EH (cell line): ENCODE measurements at regions not wholly inside any gene's neighbourhood (a gene's known extent, or its start where the extent isn't known, plus 50 kb on each side); places are given as distances from the start of the nearest gene placed in this dataset.
"Not testable (repeated sequence)": the region's sequence is repeated elsewhere in the genome, so short reads cannot be mapped to it uniquely, and the experiment has no call there.

Experiments
- DNase-seq: peaks from one replicate; pipeline ENCODE4 v3.0.0-alpha.2; 2015; ENCODE audit warnings: low read depth

DNA sequence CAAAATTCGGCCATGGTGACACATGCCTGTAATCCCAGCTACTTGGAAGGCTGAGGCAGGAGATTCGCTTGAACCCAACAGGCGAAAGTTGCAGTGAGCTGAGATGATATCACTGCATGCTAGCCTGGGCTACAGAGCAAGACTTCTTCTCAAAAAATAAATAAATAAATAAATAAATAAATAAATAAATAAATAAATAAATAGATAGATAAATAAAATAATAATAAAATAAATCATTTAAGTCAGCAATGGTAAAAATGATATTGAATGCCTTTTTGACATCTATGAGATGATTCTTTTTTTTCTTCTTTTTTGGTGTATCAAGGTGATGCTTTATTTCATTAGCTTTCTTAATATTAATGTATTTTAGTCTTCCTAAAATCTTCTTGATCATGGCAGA is 221.7 kb upstream of the RXFP2 start:
- no peak for DNase-seq

DNA sequence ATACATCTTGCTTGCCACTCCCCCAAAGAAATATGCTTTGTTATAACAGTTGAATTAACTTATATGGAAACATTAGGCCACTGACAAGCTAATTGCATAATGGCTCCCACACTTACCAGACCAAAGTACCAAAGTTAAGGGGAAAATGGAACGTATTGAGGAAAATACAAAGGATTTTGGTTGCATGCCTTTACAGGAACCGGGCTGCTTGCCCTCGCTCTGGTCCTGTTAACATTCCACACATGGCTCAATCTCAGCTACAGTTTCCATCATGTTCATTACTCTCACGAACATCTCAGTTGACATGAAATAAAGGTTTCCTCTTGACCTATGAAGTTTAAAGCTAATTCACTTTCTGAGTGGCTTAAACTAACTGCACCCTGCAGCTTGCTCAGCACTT is 220.7 kb upstream of the RXFP2 start:
- peak; percentile 18 for DNase-seq

DNA sequence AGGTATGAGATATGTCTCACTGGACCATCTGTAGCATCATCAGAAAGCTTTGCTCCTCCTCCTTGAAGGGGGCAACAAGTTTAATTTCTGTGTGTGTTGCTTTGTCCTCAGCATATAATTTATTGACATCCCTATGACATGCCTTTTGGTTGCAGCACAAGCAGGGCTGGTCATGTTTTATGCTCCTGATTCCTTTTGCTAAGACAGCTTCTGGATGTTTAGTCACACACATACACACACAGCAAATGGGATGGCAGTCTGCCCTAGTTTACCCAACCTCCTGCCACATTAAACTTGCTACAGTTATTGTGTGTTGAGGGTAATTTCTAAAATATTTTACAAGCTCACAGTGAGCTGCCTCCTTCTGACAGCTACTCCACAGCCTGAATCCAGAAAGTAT is 217.9 kb upstream of the RXFP2 start:
- DNase-seq: peak; percentile 5

DNA sequence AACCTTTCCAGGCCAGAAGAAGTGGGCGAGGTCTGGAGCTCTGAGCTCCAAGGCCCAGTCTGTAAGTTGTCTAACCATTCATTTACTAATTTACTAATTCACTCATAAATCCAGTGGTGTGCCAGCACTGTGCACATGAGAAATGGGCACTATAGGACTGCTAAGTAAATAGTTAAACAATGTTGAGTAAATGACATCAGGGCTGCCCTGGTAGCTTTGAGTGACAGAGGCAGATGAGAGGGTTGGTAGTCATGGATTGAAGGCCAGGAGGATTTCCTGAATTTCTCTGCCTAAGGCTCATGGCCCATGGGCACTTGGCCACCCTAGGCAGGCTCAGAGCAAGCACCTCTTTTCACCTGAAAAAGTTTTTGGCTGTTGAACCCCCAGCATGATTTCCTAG is 216.9 kb upstream of the RXFP2 start:
- no peak for DNase-seq

DNA sequence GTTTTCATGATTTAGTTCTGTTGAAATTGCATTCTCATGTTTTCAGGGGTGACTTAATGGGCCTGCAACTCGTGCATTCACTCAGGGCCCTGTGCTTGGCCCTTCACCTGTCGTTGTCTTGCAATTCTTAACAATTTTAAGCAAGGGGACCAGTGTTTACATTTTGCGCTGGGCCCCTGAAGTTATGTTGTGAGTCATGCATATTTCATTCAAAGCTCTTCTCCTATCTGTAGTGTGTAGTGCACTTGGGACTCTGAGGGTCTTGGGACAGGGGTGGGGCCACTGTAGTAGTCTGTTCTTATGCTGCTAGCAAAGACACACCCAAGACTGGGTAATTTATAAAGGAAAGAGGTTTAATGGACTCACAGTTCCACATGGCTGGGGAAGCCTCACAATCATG is 211.2 kb upstream of the RXFP2 start:
- DNase-seq: no peak

DNA sequence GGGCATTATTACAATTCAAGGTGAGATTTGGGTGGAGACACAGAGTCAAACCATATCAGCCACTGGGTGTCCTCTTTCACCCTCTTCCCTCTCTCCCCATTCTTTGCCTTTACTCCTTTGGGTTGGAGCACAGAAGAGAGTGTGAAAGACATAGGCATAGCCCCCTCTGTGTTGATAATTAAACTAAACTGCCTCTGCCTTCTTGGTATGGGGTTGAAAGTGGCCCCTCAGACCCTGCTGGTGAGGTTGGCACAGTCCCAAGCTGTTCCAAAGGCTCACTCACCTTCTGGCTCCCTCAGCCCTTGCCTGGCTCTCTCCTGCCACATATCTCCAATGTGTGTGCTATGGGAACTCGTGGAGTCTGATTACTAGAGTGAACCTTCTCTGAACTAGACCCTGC is 210.6 kb upstream of the RXFP2 start:
- no peak for DNase-seq

DNA sequence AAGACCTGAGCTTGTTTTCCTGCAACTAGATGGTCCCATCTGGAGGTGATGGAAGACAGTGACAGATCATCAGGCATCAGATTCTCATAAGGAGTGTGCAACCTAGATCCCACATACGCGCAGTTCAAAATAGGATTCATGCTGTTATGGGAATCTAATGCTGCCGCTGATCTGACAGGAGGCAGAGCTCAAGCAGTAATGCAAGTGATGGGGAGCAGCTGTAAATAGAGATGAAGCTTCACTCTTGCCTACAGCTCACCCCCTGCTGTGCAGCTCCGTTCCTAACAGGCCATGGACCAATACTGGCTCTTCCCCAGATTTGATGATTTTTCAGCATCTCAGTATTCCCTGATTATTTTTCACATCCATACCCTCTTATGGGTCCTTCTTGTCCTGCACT is 208.4 kb upstream of the RXFP2 start:
- DNase-seq: no peak

DNA sequence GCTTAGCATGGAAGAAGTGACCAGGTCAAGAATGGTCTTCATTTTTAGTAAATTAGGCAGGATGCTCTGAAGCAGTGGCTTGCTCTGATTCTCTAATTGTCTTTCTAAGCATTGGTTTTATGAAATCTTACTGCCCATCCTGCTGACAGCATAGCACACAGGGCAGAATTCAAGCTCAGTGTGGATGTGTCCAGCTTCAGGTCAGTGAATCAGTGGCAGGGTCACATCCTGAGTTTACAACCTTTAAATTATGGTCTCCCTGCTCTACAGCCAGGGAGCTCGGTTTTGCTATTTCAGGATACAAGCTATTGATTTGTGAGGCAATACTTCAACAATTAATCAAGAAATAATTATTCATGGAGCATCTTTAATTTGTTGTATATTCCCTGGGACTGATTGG is 202.3 kb upstream of the RXFP2 start:
- DNase-seq: no peak

DNA sequence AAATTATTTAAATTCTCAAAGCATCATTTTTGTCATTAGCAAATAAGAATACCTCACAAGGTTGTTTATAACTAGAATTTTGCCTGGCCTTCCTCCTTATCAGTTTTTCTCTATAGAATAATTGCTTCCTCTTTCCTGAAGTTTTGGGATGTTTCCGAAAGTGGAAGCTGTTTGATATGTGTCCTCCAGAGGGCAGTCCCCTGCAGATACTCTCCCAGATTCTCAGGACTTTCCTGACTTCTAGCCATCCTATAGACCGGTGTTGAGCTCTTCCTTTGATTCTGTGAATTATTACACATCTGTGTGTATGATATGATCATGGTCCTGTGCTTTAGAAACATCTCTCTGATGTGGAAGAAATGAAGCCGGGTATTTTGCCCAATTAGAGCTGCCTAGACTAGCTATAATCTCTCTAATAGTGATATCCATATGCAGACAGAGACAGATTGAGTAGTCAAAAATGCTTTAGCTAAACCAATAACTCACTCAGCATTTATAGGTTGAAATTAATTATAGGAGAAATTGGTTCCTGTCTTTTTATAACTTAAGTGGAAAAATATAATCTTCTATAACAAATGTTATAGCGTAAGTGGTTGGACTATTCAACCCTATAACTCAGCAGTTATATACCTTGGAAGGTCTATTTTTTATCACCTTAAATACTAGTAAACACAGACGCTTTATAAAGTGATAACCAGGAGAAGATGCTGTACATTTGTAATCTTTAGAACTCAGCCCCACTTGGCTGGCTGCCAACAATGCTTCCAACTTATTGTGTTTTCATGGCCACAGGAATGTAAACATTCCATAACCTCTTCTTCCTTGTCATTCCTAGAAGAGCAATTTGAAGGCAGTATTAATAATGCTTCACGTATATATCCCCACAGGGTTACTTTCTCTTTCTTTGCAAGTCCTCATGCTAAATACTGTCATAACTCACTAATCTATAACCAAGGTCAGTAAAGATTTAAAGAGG is 201.0 kb upstream of the RXFP2 start:
- peak; percentile 65 for DNase-seq

DNA sequence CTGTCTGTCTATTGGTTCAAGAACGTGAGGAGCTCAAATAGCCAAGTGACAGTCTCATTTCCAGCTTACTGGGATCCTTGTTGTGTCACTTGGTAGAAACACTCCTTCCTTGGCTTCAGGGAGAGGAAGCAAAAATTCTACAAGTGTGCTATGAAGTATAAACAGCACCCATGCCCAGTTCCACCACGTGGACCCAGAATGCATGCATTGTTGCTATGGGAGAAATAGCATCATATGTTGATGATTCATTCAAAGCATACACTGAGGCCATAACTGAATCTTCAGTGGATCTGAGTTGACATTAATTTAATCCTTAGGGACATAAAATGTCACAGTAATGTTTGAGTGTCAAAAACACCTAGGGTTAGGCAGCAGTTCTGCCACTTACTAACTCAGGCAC is 199.0 kb upstream of the RXFP2 start:
- peak; percentile 20 for DNase-seq

DNA sequence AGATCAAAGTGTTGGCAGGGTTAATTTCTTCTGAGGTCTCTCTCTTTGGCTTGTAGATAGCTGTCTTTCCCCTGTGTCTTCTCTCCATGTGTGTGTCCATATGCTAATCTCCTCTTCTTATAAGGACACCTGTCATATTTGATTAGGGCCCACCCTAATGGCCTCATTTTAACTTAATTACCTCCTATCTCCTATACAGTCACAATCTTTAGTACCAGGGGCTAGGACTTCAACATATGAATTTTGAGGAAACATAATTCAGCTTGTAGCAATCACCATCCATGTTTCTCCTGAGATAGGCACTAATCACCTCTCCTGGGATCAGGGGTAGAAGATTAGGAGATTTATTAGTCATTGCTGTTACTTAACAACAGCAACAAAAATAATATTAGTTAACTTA is 196.1 kb upstream of the RXFP2 start:
- DNase-seq: no peak

DNA sequence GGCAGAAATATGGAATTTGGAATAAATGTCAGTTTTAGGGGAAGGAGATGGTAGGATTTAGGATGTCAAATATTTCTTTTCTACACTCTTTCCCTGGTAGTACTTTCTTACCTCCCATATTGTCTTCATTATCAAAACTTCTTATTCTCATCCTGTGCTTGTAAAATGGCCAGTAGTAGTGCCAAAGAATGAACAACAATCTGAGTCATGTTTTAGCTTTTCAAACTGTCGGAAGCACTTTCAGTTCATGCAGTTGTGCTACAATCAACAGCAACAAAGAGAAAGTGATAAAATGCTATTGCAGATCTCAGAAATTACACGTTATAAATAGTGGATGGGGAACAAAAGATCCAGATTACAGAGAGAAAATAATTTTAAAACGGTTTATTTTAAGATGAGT is 193.7 kb upstream of the RXFP2 start:
- peak; percentile 50 for DNase-seq

DNA sequence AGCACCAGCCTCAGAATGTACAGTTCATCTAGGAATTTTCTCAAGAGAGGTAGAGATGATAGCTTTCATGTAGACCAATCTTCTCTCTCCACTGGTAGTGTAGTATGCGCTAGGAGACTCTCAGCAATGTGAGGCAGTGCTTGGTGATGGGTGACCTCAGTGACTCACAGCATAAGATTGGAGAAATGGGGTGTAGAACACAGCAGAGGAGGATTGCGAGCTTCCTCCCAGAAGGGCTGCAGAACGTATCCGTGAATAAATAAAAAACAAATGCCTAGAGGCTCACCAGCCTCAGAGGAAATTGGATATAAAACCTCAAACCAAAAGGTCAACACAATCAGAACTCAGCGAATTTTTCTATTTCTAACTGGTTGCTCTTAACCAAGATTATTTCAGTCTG is 182.9 kb upstream of the RXFP2 start:
- peak; percentile 82 for DNase-seq

DNA sequence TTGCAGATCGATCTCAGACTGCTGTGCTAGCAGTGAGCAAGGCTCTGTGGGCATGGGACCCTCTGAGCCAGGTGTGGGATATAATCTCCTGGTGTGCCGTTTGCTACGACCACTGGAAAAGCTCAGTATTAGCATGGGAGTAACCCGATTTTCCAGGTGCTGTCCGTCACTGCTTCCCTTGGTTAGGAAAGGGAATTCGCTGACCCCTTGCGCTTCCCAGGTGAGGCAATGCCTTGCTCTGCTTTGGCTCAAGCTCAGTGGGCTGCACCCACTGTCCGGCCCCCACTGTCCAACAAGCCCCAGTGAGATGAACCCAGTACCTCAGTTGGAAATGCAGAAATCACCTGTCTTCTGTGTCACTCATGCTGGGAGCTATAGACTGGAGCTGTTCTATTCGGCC is 155.1 kb upstream of the RXFP2 start:
- DNase-seq: not testable (repeated sequence)

DNA sequence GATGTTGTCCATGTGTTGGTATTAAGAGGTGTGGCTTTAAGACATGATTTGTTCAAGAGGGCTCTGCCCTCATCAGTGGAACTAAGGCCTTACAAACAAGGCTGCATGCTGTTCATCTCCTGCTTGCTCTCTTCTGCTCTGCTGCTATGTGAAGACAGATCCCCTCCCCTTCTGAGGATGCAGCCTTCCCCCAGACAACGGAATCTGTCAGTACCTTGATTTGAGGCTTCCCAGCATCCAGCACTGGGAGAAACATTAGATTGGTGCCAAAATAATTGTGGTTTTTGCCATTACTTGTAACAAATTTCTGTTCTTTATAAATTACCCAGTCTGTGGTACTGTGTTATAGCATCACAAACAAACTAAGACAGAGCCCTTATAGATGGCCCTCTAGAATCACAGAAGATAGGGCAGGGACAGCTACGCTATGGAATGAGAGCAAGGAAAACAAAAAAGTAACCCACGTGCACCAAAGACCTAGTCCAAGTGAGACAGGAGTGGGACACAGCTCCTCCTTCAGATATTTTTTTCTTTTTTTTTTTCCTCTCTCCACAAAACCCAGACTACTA is 151.5 kb upstream of the RXFP2 start:
- DNase-seq: no peak

DNA sequence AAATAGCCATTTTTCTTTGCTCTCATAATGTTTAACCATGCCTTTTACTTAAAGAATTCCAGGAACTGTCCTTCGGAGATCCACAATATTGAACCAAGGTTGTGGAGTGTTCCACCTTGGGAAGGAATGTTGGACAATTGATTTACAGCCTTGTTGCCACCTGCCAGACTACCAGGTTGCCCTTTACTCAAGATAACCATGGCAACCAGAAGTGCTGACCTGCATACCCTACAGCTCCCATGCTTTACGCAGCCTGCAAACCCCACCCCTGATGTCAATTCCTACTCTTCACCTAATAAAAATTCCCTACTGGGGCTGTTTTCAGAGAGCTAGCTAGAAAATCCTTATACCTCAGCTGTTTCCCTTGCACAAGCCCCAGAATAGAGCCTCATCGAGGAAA is 151.0 kb upstream of the RXFP2 start:
- DNase-seq: no peak

DNA sequence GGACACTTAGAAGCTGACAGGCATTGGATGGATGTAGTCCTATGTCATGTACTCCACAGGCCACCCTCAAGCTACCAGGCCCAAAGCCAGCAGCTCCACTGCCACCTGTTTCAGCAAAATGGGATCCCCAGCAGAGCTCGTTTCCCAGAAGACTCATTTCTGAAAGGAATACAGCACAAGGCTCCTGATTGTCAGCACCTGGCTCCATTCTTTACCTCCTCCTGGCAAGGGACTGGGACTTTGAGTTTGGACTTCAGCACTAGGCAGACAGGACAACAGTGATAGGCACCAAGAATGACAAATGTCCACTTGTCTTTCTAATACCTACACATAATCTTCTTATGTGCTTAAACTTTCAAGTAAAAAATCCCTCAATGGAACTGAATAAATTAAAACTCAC is 150.4 kb upstream of the RXFP2 start:
- DNase-seq: no peak

DNA sequence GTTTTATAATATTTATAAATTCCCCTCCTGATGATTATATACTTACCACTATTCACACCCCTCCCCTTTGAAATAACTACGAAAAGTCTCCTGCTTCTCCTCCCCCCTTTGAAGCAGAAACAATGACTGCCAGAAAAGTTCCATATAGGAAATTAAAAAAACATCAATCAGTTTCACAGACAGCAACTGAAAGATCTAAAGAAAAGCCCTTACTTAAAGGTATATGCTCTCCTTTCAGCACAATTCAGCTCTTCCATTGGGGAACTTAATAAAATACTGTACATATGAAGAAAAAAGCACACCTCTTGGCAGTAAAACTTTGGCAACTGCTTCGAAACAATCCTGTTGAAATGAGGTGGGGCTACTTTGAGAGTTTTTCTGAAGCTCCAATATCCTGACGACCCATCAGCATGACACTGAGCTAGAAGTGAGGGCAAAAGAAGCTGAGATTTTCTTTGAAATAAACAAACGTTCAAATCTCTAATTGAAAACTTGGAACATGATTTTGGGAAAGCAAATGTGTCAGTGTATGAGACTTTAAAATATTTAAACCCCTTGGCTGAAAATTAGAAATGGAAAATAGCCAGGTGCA is 147.6 kb upstream of the RXFP2 start:
- no peak for DNase-seq

DNA sequence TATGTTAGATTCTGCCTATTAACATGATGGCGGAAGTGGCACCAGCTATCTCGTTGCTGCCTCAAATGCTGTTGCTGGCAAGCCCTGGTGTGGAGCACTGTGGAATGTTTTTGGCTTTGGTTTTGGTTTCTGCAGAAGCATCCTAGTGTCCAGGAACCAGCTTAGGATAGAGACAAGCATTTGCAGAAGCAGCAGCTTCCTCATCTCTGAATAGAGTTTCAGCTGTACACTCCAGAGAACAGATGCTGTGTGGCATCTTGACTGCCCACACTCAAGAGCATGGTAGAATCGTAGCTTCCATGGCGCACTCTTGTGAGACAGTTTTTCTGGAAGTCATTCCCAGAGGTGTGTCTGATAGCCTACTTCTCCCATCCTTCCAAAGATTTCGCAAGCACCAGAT is 145.3 kb upstream of the RXFP2 start:
- no peak for DNase-seq

DNA sequence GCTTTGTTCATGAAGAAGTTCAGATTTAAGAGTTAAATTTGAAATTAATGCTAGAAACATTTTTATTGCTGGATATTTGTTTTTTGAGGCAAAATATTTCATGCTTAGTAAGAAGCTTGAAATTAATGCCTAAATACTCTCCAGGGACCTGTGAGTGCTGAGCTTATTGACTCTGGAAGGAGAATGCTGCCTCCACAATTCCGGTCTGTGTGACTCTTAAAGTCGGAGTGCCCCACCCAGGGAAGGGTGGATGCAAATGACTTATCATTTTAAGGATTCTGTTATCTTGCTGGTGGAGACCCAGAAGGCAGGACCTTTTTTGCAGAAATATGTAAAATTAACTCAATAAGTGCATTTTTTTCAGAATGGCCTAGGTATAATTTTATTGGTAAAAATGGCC is 143.8 kb upstream of the RXFP2 start:
- DNase-seq: no peak

DNA sequence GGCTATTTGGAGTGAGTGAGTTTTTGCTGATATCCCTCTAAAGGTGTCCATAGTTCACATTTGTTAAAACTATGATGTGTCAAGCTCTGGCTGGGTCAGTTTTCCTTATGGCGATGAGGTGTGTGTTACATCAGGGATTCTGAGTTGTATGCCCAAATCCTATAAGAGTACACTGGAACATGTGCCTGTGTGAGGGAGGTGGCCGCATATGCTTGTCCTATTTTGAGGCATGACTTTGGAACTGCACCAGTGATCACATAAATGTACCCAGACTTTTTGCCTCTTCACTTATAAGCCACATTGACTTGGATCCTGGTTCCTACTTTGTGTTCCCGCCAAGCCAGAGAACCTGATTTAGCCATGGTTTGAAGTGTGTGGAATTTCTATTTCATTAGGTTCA is 140.3 kb upstream of the RXFP2 start:
- DNase-seq: no peak

DNA sequence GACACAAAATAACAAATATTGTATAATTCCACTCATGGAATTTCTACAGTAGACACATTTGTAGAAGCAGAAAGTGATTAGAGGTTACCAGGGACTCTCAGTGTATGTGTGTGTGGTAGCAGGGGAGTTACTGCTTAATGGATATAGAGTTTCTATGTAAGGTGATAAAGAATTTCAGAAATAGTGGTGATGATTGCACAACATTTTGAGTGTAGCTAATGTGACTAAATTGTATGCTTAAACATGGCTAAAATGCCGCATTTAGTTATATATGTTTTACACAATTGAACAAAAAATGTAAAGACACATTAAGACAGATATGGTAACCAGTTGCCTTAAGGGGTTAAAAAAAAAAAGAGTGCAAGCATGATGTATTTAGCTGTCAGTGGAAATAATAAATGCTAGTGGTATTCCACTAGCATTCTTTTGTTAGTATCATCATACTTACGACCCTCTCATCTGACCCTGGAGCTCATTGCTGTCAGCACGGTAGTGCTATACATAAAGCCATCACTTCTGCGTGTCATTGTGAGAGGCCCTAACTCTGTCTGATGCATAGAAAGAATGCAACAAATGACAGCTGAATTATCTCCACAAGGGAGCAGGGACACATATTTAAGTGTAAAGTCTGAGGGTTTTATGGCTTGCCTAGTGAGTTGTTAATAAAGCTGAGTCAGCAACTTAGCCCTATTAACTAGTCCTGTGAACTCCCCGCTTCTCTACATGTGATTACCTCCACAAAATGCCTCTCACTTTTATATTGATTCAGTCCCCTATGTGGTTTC is 134.1 kb upstream of the RXFP2 start:
- no peak for DNase-seq

DNA sequence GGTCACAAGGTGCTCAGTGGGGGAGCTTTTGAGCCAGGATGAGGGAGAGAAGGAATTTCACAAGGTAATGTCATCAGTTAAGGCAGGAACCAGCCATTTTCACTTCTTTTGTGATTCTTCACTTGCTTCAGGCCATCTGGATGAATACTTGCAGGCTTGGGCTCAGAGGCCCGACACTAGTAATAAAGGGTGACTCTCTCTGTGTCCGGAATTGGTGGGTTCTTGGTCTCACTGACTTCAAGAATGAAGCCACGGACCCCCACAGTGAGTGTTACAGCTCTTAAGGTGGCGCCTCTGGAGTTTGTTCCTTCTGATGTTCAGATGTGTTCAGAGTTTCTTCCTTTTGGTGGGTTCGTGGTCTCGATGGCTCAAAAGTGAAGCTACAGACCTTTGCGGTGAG is 131.8 kb upstream of the RXFP2 start:
- DNase-seq: not testable (repeated sequence)
